Neutrophil (primary cell): ENCODE measurements at regions not wholly inside any gene's neighbourhood (a gene's known extent, or its start where the extent isn't known, plus 50 kb on each side); places are given as distances from the start of the nearest gene placed in this dataset.

ENCODE experiments used
- H3K27ac ChIP-seq: fragments of 200-600 bp; sonication (generic); 2 replicates; pipeline ENCODE4 v1.5.1; 2016; ENCODE audit warnings: mild to moderate bottlenecking, moderate library complexity
- H3K27me3 ChIP-seq: fragments of 200-600 bp; sonication (generic); 2 replicates; pipeline ENCODE4 v1.6.0; 2016; ENCODE audit warnings: mild to moderate bottlenecking
- H3K36me3 ChIP-seq: fragments of 200-600 bp; sonication (generic); 2 replicates; pipeline ENCODE4 v1.5.1; 2017
- H3K4me1 ChIP-seq, 2 experiments: fragments of 200-600 bp in 1 of 2; sonication (generic) in 1 of 2; 1 replicate in 1 of 2; 2 replicates in 1 of 2; pipeline versions ENCODE4 v1.5.1 to v1.6.1; 2013 to 2016; ENCODE audit warnings: low read depth in 1 of 2, low read length in 1 of 2, mild to moderate bottlenecking in 1 of 2, moderate library complexity in 1 of 2; ENCODE audit not compliant: control insufficient read depth in 1 of 2, insufficient read depth in 1 of 2
- H3K4me3 ChIP-seq, 2 experiments: fragments of 200-600 bp in 1 of 2; sonication (generic) in 1 of 2; 1 replicate in 1 of 2; 2 replicates in 1 of 2; pipeline ENCODE4 v1.5.1; 2013 to 2016; ENCODE audit warnings: low read depth in 1 of 2, low read length in 1 of 2, mild to moderate bottlenecking in 1 of 2, moderate library complexity in 1 of 2
- H3K9me3 ChIP-seq: fragments of 200-600 bp; sonication (generic); 2 replicates; pipeline ENCODE4 v1.5.1; 2016
- TF ChIP-seq, protein P1 (sequence below): fragments of 200-600 bp; sonication (generic); IDR thresholded peaks from 2 replicates; pipeline ENCODE4 v1.5.1; 2016; ENCODE audit warnings: antibody characterized with exemption

DNA sequence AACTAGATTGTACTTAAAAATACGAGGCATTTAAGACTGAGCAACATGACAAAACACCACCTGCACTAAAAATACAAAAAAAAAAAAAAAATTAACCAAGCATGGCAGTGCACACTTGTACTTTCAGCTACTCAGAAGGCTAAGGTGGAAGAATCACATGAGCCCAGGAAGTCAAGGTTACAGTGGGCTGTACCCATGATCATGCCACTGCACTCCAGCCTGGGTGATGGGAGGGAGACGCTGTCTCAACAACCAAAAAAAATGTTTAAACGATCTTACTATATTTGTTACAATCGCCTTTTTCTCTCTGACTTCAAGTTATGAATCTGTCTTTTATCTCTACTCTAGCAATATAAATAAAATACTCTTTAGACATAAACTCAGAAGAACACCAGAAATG is 1454.3 kb downstream of the MAT2B start:
- no peaks in the 10 kb centered on the region for H3K9me3 ChIP-seq
- no peak overlapping the region for H3K27ac ChIP-seq
- H3K27me3 ChIP-seq, result no peaks in the 10 kb centered on the region
- no peak overlapping the region for H3K4me3 ChIP-seq
- no peaks in the 10 kb centered on the region for H3K4me1 ChIP-seq
- TF ChIP-seq, protein P1, sequence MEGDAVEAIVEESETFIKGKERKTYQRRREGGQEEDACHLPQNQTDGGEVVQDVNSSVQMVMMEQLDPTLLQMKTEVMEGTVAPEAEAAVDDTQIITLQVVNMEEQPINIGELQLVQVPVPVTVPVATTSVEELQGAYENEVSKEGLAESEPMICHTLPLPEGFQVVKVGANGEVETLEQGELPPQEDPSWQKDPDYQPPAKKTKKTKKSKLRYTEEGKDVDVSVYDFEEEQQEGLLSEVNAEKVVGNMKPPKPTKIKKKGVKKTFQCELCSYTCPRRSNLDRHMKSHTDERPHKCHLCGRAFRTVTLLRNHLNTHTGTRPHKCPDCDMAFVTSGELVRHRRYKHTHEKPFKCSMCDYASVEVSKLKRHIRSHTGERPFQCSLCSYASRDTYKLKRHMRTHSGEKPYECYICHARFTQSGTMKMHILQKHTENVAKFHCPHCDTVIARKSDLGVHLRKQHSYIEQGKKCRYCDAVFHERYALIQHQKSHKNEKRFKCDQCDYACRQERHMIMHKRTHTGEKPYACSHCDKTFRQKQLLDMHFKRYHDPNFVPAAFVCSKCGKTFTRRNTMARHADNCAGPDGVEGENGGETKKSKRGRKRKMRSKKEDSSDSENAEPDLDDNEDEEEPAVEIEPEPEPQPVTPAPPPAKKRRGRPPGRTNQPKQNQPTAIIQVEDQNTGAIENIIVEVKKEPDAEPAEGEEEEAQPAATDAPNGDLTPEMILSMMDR, result no peak
- H3K36me3 ChIP-seq, result no peaks in the 10 kb centered on the region

DNA sequence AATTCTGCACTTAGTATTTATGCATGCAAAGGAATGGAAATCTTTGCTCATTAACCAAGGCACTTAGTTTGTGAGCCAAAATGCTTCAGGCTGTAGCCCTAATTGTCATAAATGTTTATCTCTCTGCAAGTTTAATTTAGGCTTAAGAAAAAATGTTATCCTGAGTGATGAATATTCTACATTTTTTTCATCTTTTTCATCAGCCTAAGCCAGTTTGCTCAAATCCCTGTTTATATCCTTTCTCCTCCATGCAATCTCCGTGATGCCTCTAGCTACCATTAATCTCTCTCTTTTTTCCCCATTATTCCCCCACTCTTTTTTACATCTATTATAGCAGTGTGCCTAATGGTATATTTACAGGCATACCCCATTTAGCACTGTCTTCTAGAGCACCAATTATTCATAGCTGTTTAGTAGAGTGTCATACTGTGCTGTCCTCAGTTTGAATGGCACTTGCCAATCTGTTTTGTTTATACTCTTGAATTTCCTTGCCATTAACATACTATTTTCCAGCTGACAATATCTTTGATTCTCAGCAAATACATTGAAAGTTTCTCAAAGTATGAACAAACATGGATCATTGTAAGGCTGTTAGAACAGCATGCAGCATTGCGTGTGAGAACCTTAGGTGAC is 1457.0 kb downstream of the MAT2B start:
- Histone ChIP-seq H3K27ac (no peak overlapping the region), H3K4me1 (no peaks in the 10 kb centered on the region), H3K36me3 (no peaks in the 10 kb centered on the region), H3K4me3 (no peak overlapping the region), H3K27me3 (no peaks in the 10 kb centered on the region), H3K9me3 (no peaks in the 10 kb centered on the region)
- TF ChIP-seq, protein P1, result no peak

DNA sequence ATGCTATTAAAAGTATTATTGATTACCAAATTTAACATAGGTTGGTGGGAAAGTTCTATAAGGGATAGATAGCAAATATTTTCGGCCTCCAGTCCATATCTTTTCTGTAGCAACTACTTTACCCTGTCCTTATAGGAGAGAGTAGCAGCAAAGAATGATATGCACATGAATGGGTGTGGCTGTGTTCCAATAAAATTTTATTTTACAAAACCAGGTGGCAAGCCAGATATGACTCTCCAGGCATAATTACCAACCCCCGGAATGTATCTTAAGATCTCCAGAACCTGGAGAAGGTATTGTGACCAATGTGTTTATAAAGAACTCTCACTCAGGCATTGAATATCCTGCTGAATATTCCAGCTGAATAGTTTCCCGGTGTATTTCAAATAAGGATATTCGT is 1461.2 kb downstream of the MAT2B start:
- H3K27ac ChIP-seq, result no peak overlapping the region
- no peaks in the 10 kb centered on the region for H3K36me3 ChIP-seq
- TF ChIP-seq, protein P1, result no peak
- H3K4me3 ChIP-seq, result no peak overlapping the region
- no peaks in the 10 kb centered on the region for H3K4me1 ChIP-seq
- no peaks in the 10 kb centered on the region for H3K27me3 ChIP-seq
- no peaks in the 10 kb centered on the region for H3K9me3 ChIP-seq

DNA sequence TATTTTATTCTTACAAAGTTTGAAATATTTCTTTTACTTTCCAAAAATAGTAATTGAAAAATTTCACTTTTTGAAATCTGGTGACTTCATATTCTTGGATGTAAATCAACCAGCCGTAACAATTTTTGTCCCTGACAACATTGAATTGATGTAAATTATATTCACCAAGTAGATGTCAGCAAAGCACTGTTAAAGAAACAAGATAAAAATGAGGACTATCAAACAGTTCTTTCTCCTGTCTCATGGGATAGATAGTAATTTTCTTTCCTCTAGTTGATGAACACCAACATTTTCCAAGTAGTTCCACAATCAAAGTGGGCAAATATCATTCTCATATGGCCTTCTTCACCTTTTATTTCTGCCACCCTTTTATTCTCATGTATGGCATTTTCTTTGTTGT is 1461.9 kb downstream of the MAT2B start:
- Histone ChIP-seq H3K27ac (no peak overlapping the region), H3K36me3 (no peaks in the 10 kb centered on the region), H3K27me3 (no peaks in the 10 kb centered on the region), H3K4me3 (no peak overlapping the region), H3K9me3 (no peaks in the 10 kb centered on the region), H3K4me1 (no peaks in the 10 kb centered on the region)
- TF ChIP-seq, protein P1, result no peak

DNA sequence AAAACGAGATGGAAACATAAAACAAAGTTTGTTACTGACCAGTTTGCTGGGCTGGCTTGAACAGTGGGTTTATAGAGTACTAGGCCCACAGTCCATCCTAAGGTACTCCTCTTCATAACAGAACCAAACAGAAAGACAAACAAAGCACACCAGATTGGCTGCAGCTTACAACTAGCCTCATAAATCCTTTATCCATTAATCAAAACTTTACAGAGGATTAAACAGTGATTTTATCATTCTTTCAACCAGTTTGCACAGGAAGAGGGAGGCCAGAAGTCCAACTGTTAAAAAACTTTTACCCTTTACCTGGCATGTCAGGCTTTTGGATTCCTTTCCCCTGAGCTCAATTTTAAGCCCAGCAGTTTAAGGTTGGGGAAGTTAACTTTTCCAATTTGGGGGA is 1467.6 kb downstream of the MAT2B start:
- no peaks in the 10 kb centered on the region for H3K36me3 ChIP-seq
- no peaks in the 10 kb centered on the region for H3K4me1 ChIP-seq
- H3K27me3 ChIP-seq, result no peaks in the 10 kb centered on the region
- no peak overlapping the region for H3K27ac ChIP-seq
- H3K4me3 ChIP-seq, result no peak overlapping the region
- no peaks in the 10 kb centered on the region for H3K9me3 ChIP-seq
- TF ChIP-seq, protein P1, result no peak

DNA sequence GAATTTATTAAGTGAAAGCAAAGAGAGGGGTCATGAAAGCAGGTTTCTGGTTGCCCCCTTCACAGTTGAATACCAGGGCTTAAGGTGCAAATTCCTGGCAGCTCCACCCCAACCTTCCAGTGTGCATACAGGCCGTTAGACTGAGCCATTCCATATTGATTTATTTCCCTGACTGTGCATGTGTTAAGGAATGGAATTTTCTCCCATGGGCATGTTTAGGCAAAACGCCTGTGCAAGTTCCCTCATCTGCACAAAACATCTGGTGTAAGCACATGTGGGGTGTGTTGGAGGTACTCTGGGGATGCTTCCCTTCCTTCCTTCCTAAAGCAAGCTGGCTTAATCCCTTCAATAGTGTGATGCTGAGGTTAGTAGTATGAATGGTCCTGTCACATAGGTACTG is 1470.6 kb downstream of the MAT2B start:
- H3K4me1 ChIP-seq, result no peaks in the 10 kb centered on the region
- no peak overlapping the region for H3K27ac ChIP-seq
- H3K9me3 ChIP-seq, result no peaks in the 10 kb centered on the region
- H3K36me3 ChIP-seq, result no peaks in the 10 kb centered on the region
- H3K27me3 ChIP-seq, result no peaks in the 10 kb centered on the region
- no peak overlapping the region for H3K4me3 ChIP-seq
- TF ChIP-seq, protein P1, result no peak
